Fibroblast of lung (primary cell): ENCODE measurements at regions not wholly inside any gene's neighbourhood (a gene's known extent, or its start where the extent isn't known, plus 50 kb on each side); places are given as distances from the start of the nearest gene placed in this dataset.

Experiments used
- DNase-seq, 2 donors: peaks; one replicate each; pipeline versions ENCODE4 v3.0.0 to v3.0.0-alpha.2; 2010; ENCODE audit warnings: low read depth in 2 of 2
- H2AFZ ChIP-seq: 2 replicates; pipeline ENCODE4 v1.5.1; 2012; ENCODE audit warnings: low read length, control low read depth, inconsistent platforms
- H3K27ac ChIP-seq: 2 replicates; pipeline ENCODE4 v1.5.1; 2011; ENCODE audit warnings: low read length, control low read depth; ENCODE audit not compliant: insufficient read depth
- H3K27me3 ChIP-seq: 2 replicates; pipeline ENCODE4 v1.5.1; 2011; ENCODE audit warnings: mild to moderate bottlenecking, low read length; ENCODE audit not compliant: control insufficient read depth, insufficient read depth
- H3K36me3 ChIP-seq: 2 replicates; pipeline ENCODE4 v1.5.1; 2011; ENCODE audit warnings: low read length; ENCODE audit not compliant: control insufficient read depth, insufficient read depth
- H3K4me1 ChIP-seq: 2 replicates; pipeline ENCODE4 v1.5.1; 2011; ENCODE audit warnings: low read length; ENCODE audit not compliant: control insufficient read depth, insufficient read depth; ENCODE audit errors: extremely low read depth
- H3K4me2 ChIP-seq: 2 replicates; pipeline ENCODE4 v1.5.1; 2011; ENCODE audit warnings: low read length, control low read depth; ENCODE audit not compliant: insufficient read depth; ENCODE audit errors: extremely low read depth
- H3K4me3 ChIP-seq, 4 experiments: fragments of 200-600 bp in 1 of 4; sonication (generic) in 1 of 4; replicated peaks in 1 of 4; 2 replicates each; pipeline ENCODE4 v1.5.1; 2011 to 2016; ENCODE audit warnings: low read length in 4 of 4, low read depth in 3 of 4, mild to moderate bottlenecking in 3 of 4, control low read depth in 2 of 4, inconsistent platforms in 1 of 4, mixed read lengths in 1 of 4; ENCODE audit not compliant: insufficient read depth in 1 of 4; ENCODE audit errors: control extremely low read depth in 1 of 4
- H3K79me2 ChIP-seq: 2 replicates; pipeline ENCODE4 v1.5.1; 2012; ENCODE audit warnings: mild to moderate bottlenecking, low read length, inconsistent platforms; ENCODE audit not compliant: control insufficient read depth, insufficient read depth
- H3K9ac ChIP-seq: 2 replicates; pipeline ENCODE4 v1.5.1; 2011; ENCODE audit warnings: mild to moderate bottlenecking, low read length, control low read depth; ENCODE audit not compliant: insufficient read depth
- H3K9me3 ChIP-seq: 2 replicates; pipeline ENCODE4 v1.5.1; 2012; ENCODE audit warnings: low read depth, low read length; ENCODE audit not compliant: control insufficient read depth, insufficient read depth
- H4K20me1 ChIP-seq: 2 replicates; pipeline ENCODE4 v1.5.1; 2011; ENCODE audit warnings: low read length; ENCODE audit not compliant: control insufficient read depth, insufficient read depth; ENCODE audit errors: extremely low read depth
- EZH2 ChIP-seq: IDR thresholded peaks from 2 replicates; pipeline ENCODE4 v1.5.1; 2012; ENCODE audit warnings: low read length, control low read depth, mild to moderate bottlenecking; ENCODE audit errors: missing control alignments
- TF ChIP-seq, protein P1 (sequence below), 2 donors: IDR thresholded peaks in 1 of 2; conservative IDR thresholded peaks in 1 of 2; 1 replicate in 1 of 2; 2 replicates in 1 of 2; pipeline ENCODE4 v1.5.1; 2011 to 2012; ENCODE audit warnings: low read length in 2 of 2, control low read depth in 1 of 2, inconsistent platforms in 1 of 2, low read depth in 1 of 2, mild to moderate bottlenecking in 1 of 2

GRCh38 chr15:39301589-39301999 lies 279.3 kb upstream of the THBS1 start:
- Histone ChIP-seq H3K4me3 (no peak overlapping the region), H3K36me3 (no peaks in the 10 kb centered on the region), H4K20me1 (no peaks in the 10 kb centered on the region), H2AFZ (no peak overlapping the region), H3K4me1 (peaks cover 40% of the 10 kb centered on the region), H3K9me3 (no peaks in the 10 kb centered on the region), H3K9ac (no peak overlapping the region), H3K27me3 (no peaks in the 10 kb centered on the region), H3K4me2 (peak overlapping the region; percentile 56), H3K79me2 (no peaks in the 10 kb centered on the region), H3K27ac (peak overlapping the region; percentile 65)
- peak; percentile 72 to 95 for DNase-seq
- TF ChIP-seq EZH2, result no peak
- TF ChIP-seq, protein P1, sequence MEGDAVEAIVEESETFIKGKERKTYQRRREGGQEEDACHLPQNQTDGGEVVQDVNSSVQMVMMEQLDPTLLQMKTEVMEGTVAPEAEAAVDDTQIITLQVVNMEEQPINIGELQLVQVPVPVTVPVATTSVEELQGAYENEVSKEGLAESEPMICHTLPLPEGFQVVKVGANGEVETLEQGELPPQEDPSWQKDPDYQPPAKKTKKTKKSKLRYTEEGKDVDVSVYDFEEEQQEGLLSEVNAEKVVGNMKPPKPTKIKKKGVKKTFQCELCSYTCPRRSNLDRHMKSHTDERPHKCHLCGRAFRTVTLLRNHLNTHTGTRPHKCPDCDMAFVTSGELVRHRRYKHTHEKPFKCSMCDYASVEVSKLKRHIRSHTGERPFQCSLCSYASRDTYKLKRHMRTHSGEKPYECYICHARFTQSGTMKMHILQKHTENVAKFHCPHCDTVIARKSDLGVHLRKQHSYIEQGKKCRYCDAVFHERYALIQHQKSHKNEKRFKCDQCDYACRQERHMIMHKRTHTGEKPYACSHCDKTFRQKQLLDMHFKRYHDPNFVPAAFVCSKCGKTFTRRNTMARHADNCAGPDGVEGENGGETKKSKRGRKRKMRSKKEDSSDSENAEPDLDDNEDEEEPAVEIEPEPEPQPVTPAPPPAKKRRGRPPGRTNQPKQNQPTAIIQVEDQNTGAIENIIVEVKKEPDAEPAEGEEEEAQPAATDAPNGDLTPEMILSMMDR (conservative IDR thresholded peaks at IDR 0.05 in 1 of 2, IDR thresholded peaks at IDR 0.05 in 1 of 2; ENCODE audit: low read depth in 1 of 2, low read length in 2 of 2), result no peak

- no peak for DNase-seq
- H3K4me1 ChIP-seq, result peaks cover 40% of the 10 kb centered on the region
- no peaks in the 10 kb centered on the region for H4K20me1 ChIP-seq
- H3K4me2 ChIP-seq, result no peak overlapping the region
- no peak for TF ChIP-seq EZH2
- TF ChIP-seq, protein P1 (conservative IDR thresholded peaks at IDR 0.05 in 1 of 2, IDR thresholded peaks at IDR 0.05 in 1 of 2; ENCODE audit: low read depth in 1 of 2, low read length in 2 of 2), result no peak
- H3K9ac ChIP-seq, result no peak overlapping the region
- no peaks in the 10 kb centered on the region for H3K27me3 ChIP-seq
- no peaks in the 10 kb centered on the region for H3K36me3 ChIP-seq
- no peaks in the 10 kb centered on the region for H3K79me2 ChIP-seq
- H3K4me3 ChIP-seq, result no peak overlapping the region
- no peak overlapping the region for H2AFZ ChIP-seq
- no peaks in the 10 kb centered on the region for H3K9me3 ChIP-seq
- H3K27ac ChIP-seq, result peak overlapping the region; percentile 10
These were observed 277.9 kb upstream of the THBS1 start for GRCh38 chr15:39302936-39303335.

DNA sequence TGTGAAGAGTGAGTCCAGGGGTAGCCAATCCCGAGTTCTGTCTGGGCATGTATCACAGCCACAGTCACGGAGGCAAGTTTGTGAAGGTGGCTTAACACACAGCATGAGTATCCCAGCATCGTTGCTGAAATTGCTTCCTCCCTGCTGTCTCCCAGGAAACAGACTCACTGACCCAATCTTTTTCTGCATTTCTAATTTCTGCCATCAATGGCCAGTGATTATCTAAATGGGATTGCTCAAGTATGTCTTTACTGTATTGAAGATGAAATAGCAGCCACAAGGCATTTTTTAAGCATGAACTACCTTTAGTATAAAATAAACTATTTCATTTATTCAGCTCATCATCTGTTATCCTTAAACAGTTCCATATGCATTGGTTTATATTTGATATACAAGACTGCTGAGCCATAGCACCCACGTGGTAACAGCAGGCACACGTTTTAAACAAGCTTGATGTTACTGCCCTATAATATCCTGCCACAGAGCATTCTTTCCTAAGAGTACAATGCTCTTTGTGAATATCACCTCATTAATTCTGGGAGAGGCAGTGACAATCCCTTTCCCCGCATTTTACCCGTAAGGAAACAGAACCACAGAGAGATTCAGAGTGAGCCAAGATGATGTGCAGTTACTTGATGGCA lies 276.6 kb upstream of the THBS1 start:
- Histone ChIP-seq H2AFZ (no peak overlapping the region), H3K36me3 (no peaks in the 10 kb centered on the region)

More for the DNA sequence above, 276.6 kb upstream of the THBS1 start:
- H3K4me1 ChIP-seq, result peaks cover 40% of the 10 kb centered on the region
- H4K20me1 ChIP-seq, result no peaks in the 10 kb centered on the region
- peak overlapping the region; percentile 87 for H3K27ac ChIP-seq
- H3K4me2 ChIP-seq, result peak overlapping the region; percentile 32
- no peak overlapping the region for H3K4me3 ChIP-seq
- no peak for TF ChIP-seq EZH2
- TF ChIP-seq, protein P1 (conservative IDR thresholded peaks at IDR 0.05 in 1 of 2, IDR thresholded peaks at IDR 0.05 in 1 of 2; ENCODE audit: low read depth in 1 of 2, low read length in 2 of 2), result no peak
- no peaks in the 10 kb centered on the region for H3K79me2 ChIP-seq
- H3K9me3 ChIP-seq, result no peaks in the 10 kb centered on the region
- H3K27me3 ChIP-seq, result no peaks in the 10 kb centered on the region
- no peak overlapping the region for H3K9ac ChIP-seq
- DNase-seq, result peak; percentile 90 to 92
